ENCODE measurements at regions not wholly inside any gene's neighbourhood (a gene's known extent, or its start where the extent isn't known, plus 50 kb on each side); places are given as distances from the start of the nearest gene placed in this dataset.

- Histone ChIP-seq H2BK20ac (ENCODE audit: low read depth, low read length, poor library complexity, severe bottlenecking) (no peak overlapping the region), H2BK5ac (ENCODE audit: insufficient read length, low read length) (no peak overlapping the region), H3K79me1 (ENCODE audit: insufficient read depth, low read depth, low read length, poor library complexity, severe bottlenecking) (no peaks in the 10 kb centered on the region), H4K20me1 (ENCODE audit: control insufficient read depth, insufficient read depth, insufficient read length) (no peaks in the 10 kb centered on the region), H3T11ph (ENCODE audit: low read length) (no peak overlapping the region), H3K23me2 (ENCODE audit: insufficient read length, low read depth, low read length, poor library complexity, severe bottlenecking) (no peaks in the 10 kb centered on the region), H2BK120ac (ENCODE audit: low read depth, low read length, poor library complexity, severe bottlenecking) (no peak overlapping the region), H3K14ac (ENCODE audit: insufficient read depth, low read length) (no peak overlapping the region), H3K27ac (ENCODE audit: insufficient read length, low read depth, low read length) (no peak overlapping the region), H2BK15ac (ENCODE audit: low read depth, low read length) (no peak overlapping the region), H3K4ac (ENCODE audit: low read depth, low read length) (no peak overlapping the region), H3K27me3 (ENCODE audit: insufficient read depth, low read length) (no peaks in the 10 kb centered on the region), H2BK12ac (ENCODE audit: insufficient read length, low read depth, low read length) (no peak overlapping the region), H4K5ac (ENCODE audit: insufficient read length, low read depth, low read length) (no peak overlapping the region), H3K79me2 (ENCODE audit: insufficient read depth, low read length) (no peaks in the 10 kb centered on the region), H4K8ac (replicated peaks; ENCODE audit: insufficient read length, low read depth, low read length) (no peak overlapping the region), H3K9ac (ENCODE audit: extremely low read depth, insufficient read length, low read length) (no peak overlapping the region), H3K23ac (ENCODE audit: insufficient read length, low read depth, low read length) (no peak overlapping the region), H3K4me1 (ENCODE audit: insufficient read depth, low read length) (no peaks in the 10 kb centered on the region; the same call in 1 of the 2 replicates), H3K4me2 (ENCODE audit: insufficient read depth, insufficient read length, low read length) (no peak overlapping the region), H3K18ac (ENCODE audit: insufficient read length, low read depth, low read length) (no peak overlapping the region), H4K91ac (ENCODE audit: insufficient read length, low read depth, low read length) (no peak overlapping the region), H2AFZ (ENCODE audit: low read length) (no peak overlapping the region), H3K56ac (ENCODE audit: insufficient read length, low read depth, low read length) (no peak overlapping the region), H2AK5ac (ENCODE audit: insufficient read length, low read length) (no peak overlapping the region), H3K9me3 (ENCODE audit: control insufficient read depth, low read depth, low read length) (no peaks in the 10 kb centered on the region)
- Mint-ChIP-seq H3K27ac (peak overlapping the region in 1 of 3 experiments; percentile 91; a peak in 3 of 7 replicates), H3K36me3 (ENCODE audit: insufficient read depth in 1 of 3, low read depth in 3 of 3) (no peaks in the 10 kb centered on the region), H3K27me3 (ENCODE audit: low read depth) (no peaks in the 10 kb centered on the region), H3K4me1 (peaks cover 2 to 3% of the 10 kb centered on the region in 2 experiments; a peak in 3 of 4 replicates), H3K9me3 (no peaks in the 10 kb centered on the region), H3K4me3 (no peak overlapping the region)
- no CpG with 5 or more reads among the region's 7 CpGs for WGBS (ENCODE audit: extremely low coverage, insufficient read length, low lambda C conversion rate)
- TF ChIP-seq, protein P1, sequence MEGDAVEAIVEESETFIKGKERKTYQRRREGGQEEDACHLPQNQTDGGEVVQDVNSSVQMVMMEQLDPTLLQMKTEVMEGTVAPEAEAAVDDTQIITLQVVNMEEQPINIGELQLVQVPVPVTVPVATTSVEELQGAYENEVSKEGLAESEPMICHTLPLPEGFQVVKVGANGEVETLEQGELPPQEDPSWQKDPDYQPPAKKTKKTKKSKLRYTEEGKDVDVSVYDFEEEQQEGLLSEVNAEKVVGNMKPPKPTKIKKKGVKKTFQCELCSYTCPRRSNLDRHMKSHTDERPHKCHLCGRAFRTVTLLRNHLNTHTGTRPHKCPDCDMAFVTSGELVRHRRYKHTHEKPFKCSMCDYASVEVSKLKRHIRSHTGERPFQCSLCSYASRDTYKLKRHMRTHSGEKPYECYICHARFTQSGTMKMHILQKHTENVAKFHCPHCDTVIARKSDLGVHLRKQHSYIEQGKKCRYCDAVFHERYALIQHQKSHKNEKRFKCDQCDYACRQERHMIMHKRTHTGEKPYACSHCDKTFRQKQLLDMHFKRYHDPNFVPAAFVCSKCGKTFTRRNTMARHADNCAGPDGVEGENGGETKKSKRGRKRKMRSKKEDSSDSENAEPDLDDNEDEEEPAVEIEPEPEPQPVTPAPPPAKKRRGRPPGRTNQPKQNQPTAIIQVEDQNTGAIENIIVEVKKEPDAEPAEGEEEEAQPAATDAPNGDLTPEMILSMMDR (conservative IDR thresholded peaks at IDR 0.05), result no peak
- DNase-seq, result no peak
Measured at GRCh38 chr4:147312376-147313046, 168.4 kb upstream of the EDNRA start.

Measured in H9 (cell line).